Activated T-helper 1 cell treated with Interleukin-2 at 50 U/mL for 16 hours (primary cell): ENCODE measurements at regions not wholly inside any gene's neighbourhood (a gene's known extent, or its start where the extent isn't known, plus 50 kb on each side); places are given as distances from the start of the nearest gene placed in this dataset.

Experiments
- DNase-seq: peaks from one replicate; pipeline ENCODE4 v3.0.0-alpha.2; 2020; ENCODE audit warnings: low read depth

- no peak for DNase-seq
Observed at GRCh38 chr22:46090631-46091201, 59.6 kb upstream of the PPARA start.

- DNase-seq = no peak
Observed at GRCh38 chr22:46091277-46091977, 58.9 kb upstream of the PPARA start.

GRCh38 chr22:46092011-46092410 lies 58.3 kb upstream of the PPARA start:
- no peak for DNase-seq

GRCh38 chr22:46092670-46093410 lies 57.5 kb upstream of the PPARA start:
- DNase-seq = no peak

GRCh38 chr22:46093796-46094195 lies 56.5 kb upstream of the PPARA start:
- no peak for DNase-seq

- no peak for DNase-seq
Observed at GRCh38 chr22:46094676-46095075, 55.6 kb upstream of the PPARA start.

GRCh38 chr22:46096051-46096450 lies 54.3 kb upstream of the PPARA start:
- DNase-seq = no peak

- no peak for DNase-seq
Observed at GRCh38 chr22:46096706-46097230, 53.6 kb upstream of the PPARA start.

GRCh38 chr22:46097268-46097900 lies 52.9 kb upstream of the PPARA start:
- no peak for DNase-seq

- no peak for DNase-seq
Observed at GRCh38 chr22:46098525-46099475, 51.5 kb upstream of the PPARA start.

GRCh38 chr22:46099740-46100139 lies 50.6 kb upstream of the PPARA start:
- no peak for DNase-seq

GRCh38 chr22:46100401-46101105 lies 49.8 kb upstream of the PPARA start:
- no peak for DNase-seq
